H1 (cell line): ENCODE measurements at regions not wholly inside any gene's neighbourhood (a gene's known extent, or its start where the extent isn't known, plus 50 kb on each side); places are given as distances from the start of the nearest gene placed in this dataset.

ENCODE experiments used
- CTCF ChIA-PET: fragments of 300-600 bp; sonication (Branson Sonifier 250); formaldehyde crosslinking; loops from one replicate; lab custom pipeline; 2021; ENCODE audit not compliant: partially characterized antibody; lab: Charles Lee
- POLR2A ChIA-PET: fragments of 300-600 bp; sonication (Branson Sonifier 250); formaldehyde crosslinking; loops from one replicate; lab custom pipeline; 2021; ENCODE audit warnings: inconsistent platforms; ENCODE audit not compliant: partially characterized antibody; lab: Charles Lee
- DNase-seq, 2 experiments: peaks; one replicate each; pipeline versions ENCODE4 v3.0.0 to v3.0.0-alpha.2; 2010 to 2022; ENCODE audit warnings: low spot score in 2 of 2, low read depth in 1 of 2, mixed read lengths in 1 of 2
- FAIRE-seq: peaks from 2 replicates; lab custom pipeline; 2011; peaks lifted over from hg19 to GRCh38; lab: Jason Lieb, UNC
- H2AFZ ChIP-seq: 2 replicates; pipeline ENCODE4 v1.8.1; 2012; ENCODE audit warnings: low read length, inconsistent platforms
- H2AK5ac ChIP-seq: 2 replicates; pipeline ENCODE4 v1.6.1; 2013; ENCODE audit warnings: low read depth, low read length
- H2BK120ac ChIP-seq: replicated peaks from 2 replicates; pipeline ENCODE3; 2013; ENCODE audit warnings: low read depth, low read length, inconsistent platforms
- H2BK12ac ChIP-seq: 2 replicates; pipeline ENCODE4 v1.6.1; 2013; ENCODE audit warnings: low read depth, low read length
- H2BK15ac ChIP-seq: 2 replicates; pipeline ENCODE4 v1.6.1; 2013; ENCODE audit warnings: low read length
- H2BK20ac ChIP-seq: 2 replicates; pipeline ENCODE4 v1.6.1; 2013; ENCODE audit warnings: low read length
- H2BK5ac ChIP-seq: 2 replicates; pipeline ENCODE4 v1.6.1; 2013; ENCODE audit warnings: low read depth, low read length
- H3K14ac ChIP-seq: 2 replicates; pipeline ENCODE4 v1.6.1; 2013; ENCODE audit warnings: inconsistent platforms; ENCODE audit not compliant: insufficient read length
- H3K18ac ChIP-seq: 2 replicates; pipeline ENCODE4 v1.6.1; 2013; ENCODE audit warnings: low read length; ENCODE audit errors: extremely low read depth
- H3K23ac ChIP-seq: 2 replicates; pipeline ENCODE4 v1.6.1; 2013; ENCODE audit warnings: inconsistent platforms; ENCODE audit not compliant: insufficient read length
- H3K23me2 ChIP-seq: 2 replicates; pipeline ENCODE4 v1.6.1; 2013; ENCODE audit warnings: low read depth, low read length
- H3K27ac ChIP-seq: 2 replicates; pipeline ENCODE4 v1.6.1; 2011; ENCODE audit warnings: low read depth, low read length, inconsistent platforms
- H3K27me3 ChIP-seq, 4 experiments: replicated peaks in 1 of 4; 1 replicate in 1 of 4; 2 replicates in 3 of 4; pipeline versions ENCODE4 v1.6.1 to v1.8.1; 2011 to 2013; ENCODE audit warnings: low read length in 3 of 4, mild to moderate bottlenecking in 3 of 4, inconsistent platforms in 2 of 4, mixed read lengths in 2 of 4, moderate library complexity in 1 of 4; ENCODE audit not compliant: control insufficient read depth in 3 of 4, insufficient read depth in 3 of 4; ENCODE audit errors: extremely low read depth in 1 of 4
- H3K36me3 ChIP-seq, 4 experiments: 2 replicates each; pipeline versions ENCODE4 v1.6.1 to v1.8.1; 2011 to 2013; ENCODE audit warnings: mild to moderate bottlenecking in 4 of 4, low read length in 3 of 4, moderate library complexity in 2 of 4, control low read depth in 1 of 4, inconsistent platforms in 1 of 4; ENCODE audit not compliant: insufficient read depth in 4 of 4, control insufficient read depth in 2 of 4
- H3K4ac ChIP-seq: replicated peaks from 2 replicates; pipeline ENCODE3; 2013; ENCODE audit warnings: low read length, low read depth, mixed read lengths, inconsistent platforms; ENCODE audit not compliant: insufficient read length
- H3K4me1 ChIP-seq, 4 experiments: replicated peaks in 1 of 4; 1 replicate in 1 of 4; 2 replicates in 3 of 4; pipeline versions ENCODE4 v1.6.1 to v1.8.1; 2011 to 2013; ENCODE audit warnings: low read length in 3 of 4, inconsistent platforms in 2 of 4, mixed read lengths in 1 of 4; ENCODE audit not compliant: insufficient read depth in 4 of 4, control insufficient read depth in 3 of 4
- H3K4me2 ChIP-seq, 2 experiments: 2 replicates each; pipeline versions ENCODE4 v1.6.1 to v1.8.1; 2011 to 2013; ENCODE audit warnings: low read depth in 2 of 2, low read length in 2 of 2, control low read depth in 1 of 2, inconsistent platforms in 1 of 2, mild to moderate bottlenecking in 1 of 2; ENCODE audit not compliant: insufficient read depth in 1 of 2
- H3K4me3 ChIP-seq, 4 experiments: fragments of 200-600, 300-600 bp in 1 of 4; sonication (generic), shearing (Covaris generic), sonication (Bioruptor Twin) in 1 of 4; 2 replicates each; pipeline versions ENCODE4 v1.5.1 to v1.8.1; 2011 to 2016; ENCODE audit warnings: low read length in 4 of 4, low read depth in 3 of 4, control low read depth in 2 of 4, inconsistent platforms in 2 of 4, mild to moderate bottlenecking in 2 of 4, mixed read lengths in 1 of 4, moderate library complexity in 1 of 4; ENCODE audit not compliant: insufficient read depth in 2 of 4; ENCODE audit errors: extremely low read depth in 1 of 4
- H3K56ac ChIP-seq: replicated peaks from 2 replicates; pipeline ENCODE3; 2013; ENCODE audit warnings: low read depth, mild to moderate bottlenecking, mixed read lengths, low read length, inconsistent platforms; ENCODE audit not compliant: insufficient read length
- H3K79me1 ChIP-seq: 2 replicates; pipeline ENCODE4 v1.6.1; 2013; ENCODE audit warnings: low read depth, low read length, control low read depth
- H3K79me2 ChIP-seq, 2 experiments: 2 replicates each; pipeline versions ENCODE4 v1.6.1 to v1.8.1; 2012 to 2013; ENCODE audit warnings: low read length in 2 of 2, mild to moderate bottlenecking in 2 of 2, inconsistent platforms in 1 of 2; ENCODE audit not compliant: insufficient read depth in 2 of 2, control insufficient read depth in 1 of 2
- H3K9ac ChIP-seq, 4 experiments: replicated peaks in 1 of 4; 1 replicate in 1 of 4; 2 replicates in 3 of 4; pipeline versions ENCODE4 v1.6.1 to v1.8.1; 2011 to 2013; ENCODE audit warnings: low read depth in 3 of 4, low read length in 3 of 4, control low read depth in 2 of 4, mild to moderate bottlenecking in 2 of 4, moderate library complexity in 2 of 4, inconsistent platforms in 1 of 4; ENCODE audit errors: extremely low read depth in 1 of 4
- H3K9me3 ChIP-seq, 2 experiments: 2 replicates each; pipeline versions ENCODE4 v1.6.1 to v1.8.1; 2012 to 2013; ENCODE audit warnings: mild to moderate bottlenecking in 2 of 2, moderate library complexity in 2 of 2, control low read depth in 1 of 2, inconsistent platforms in 1 of 2, low read depth in 1 of 2, low read length in 1 of 2, mixed read lengths in 1 of 2; ENCODE audit not compliant: insufficient read depth in 2 of 2
- H4K20me1 ChIP-seq, 2 experiments: replicated peaks in 1 of 2; 2 replicates each; pipeline versions ENCODE3 to v1.8.1; 2011 to 2013; ENCODE audit warnings: inconsistent platforms in 2 of 2, low read length in 2 of 2, mild to moderate bottlenecking in 1 of 2; ENCODE audit not compliant: insufficient read depth in 2 of 2, control insufficient read depth in 1 of 2
- H4K5ac ChIP-seq: 2 replicates; pipeline ENCODE4 v1.6.1; 2013; ENCODE audit warnings: low read length, low read depth, mixed read lengths, inconsistent platforms; ENCODE audit not compliant: insufficient read length
- H4K8ac ChIP-seq: 2 replicates; pipeline ENCODE4 v1.8.0; 2013; ENCODE audit warnings: mild to moderate bottlenecking, moderate library complexity, low read length, inconsistent platforms; ENCODE audit not compliant: insufficient read depth; ENCODE audit errors: extremely low read depth
- H4K91ac ChIP-seq: replicated peaks from 2 replicates; pipeline ENCODE3; 2013; ENCODE audit warnings: low read length, mixed read lengths, inconsistent platforms; ENCODE audit not compliant: insufficient read length
- NRF1 ChIP-seq: IDR thresholded peaks from 2 replicates; pipeline ENCODE4 v1.6.1; 2011; ENCODE audit warnings: mild to moderate bottlenecking, low read depth, low read length, improper control_type of control experiment
- SIN3A ChIP-seq, 2 experiments: IDR thresholded peaks in 1 of 2; conservative IDR thresholded peaks in 1 of 2; 2 replicates each; pipeline ENCODE4 v1.6.1; 2011 to 2012; ENCODE audit warnings: low read length in 2 of 2, improper control_type of control experiment in 1 of 2, low read depth in 1 of 2, mild to moderate bottlenecking in 1 of 2
- SUZ12 ChIP-seq: fragments of 200-600 bp; sonication (generic); IDR thresholded peaks from 2 replicates; pipeline ENCODE4 v1.6.1; 2012; ENCODE audit warnings: mild to moderate bottlenecking, inconsistent platforms, low read length, moderate library complexity, mixed read lengths
- WGBS, 2 experiments: shearing (Covaris generic) in 1 of 2; methylation state at CpG; one replicate each; pipeline versions ENCODE4 v1.1.6 to v1.1.7; 2013 to 2015; ENCODE audit warnings: low lambda C conversion rate in 2 of 2, mixed read lengths in 2 of 2, inconsistent platforms in 1 of 2, low coverage in 1 of 2, missing lambda C conversion rate in 1 of 2; ENCODE audit not compliant: insufficient replicate concordance in 2 of 2, insufficient coverage in 1 of 2, insufficient read length in 1 of 2; ENCODE audit errors: extremely low coverage in 1 of 2, missing lambda C conversion rate in 1 of 2; 5-methylcytosine and 5-hydroxymethylcytosine counted together

GRCh38 chr2:78420132-78420531 is 605.4 kb upstream of the REG3G start:
- no peaks in the 10 kb centered on the region for H3K36me3 ChIP-seq
- TF ChIP-seq NRF1 (no peak), SUZ12 (no peak), SIN3A (conservative IDR thresholded peaks at IDR 0.05 in 1 of 2, IDR thresholded peaks at IDR 0.05 in 1 of 2; ENCODE audit: low read depth in 1 of 2, low read length in 2 of 2) (no peak)
- TF ChIP-seq, all 59 proteins: peak for 0
- Histone ChIP-seq H4K20me1 (no peaks in the 10 kb centered on the region), H3K23me2 (no peaks in the 10 kb centered on the region), H4K8ac (no peak overlapping the region), H3K27ac (no peak overlapping the region), H2BK20ac (no peak overlapping the region), H3K79me1 (no peaks in the 10 kb centered on the region), H3K23ac (no peak overlapping the region), H3K4ac (no peak overlapping the region), H2BK5ac (no peak overlapping the region), H2AK5ac (no peak overlapping the region), H3K9ac (no peak overlapping the region), H2BK12ac (no peak overlapping the region), H4K91ac (no peak overlapping the region), H2AFZ (no peak overlapping the region), H2BK120ac (no peak overlapping the region), H3K56ac (no peak overlapping the region), H3K4me2 (no peak overlapping the region), H3K4me1 (no peaks in the 10 kb centered on the region), H3K27me3 (no peaks in the 10 kb centered on the region), H3K9me3 (no peaks in the 10 kb centered on the region), H3K4me3 (no peak overlapping the region), H3K79me2 (no peaks in the 10 kb centered on the region), H2BK15ac (no peak overlapping the region), H3K14ac (no peak overlapping the region), H4K5ac (no peak overlapping the region), H3K18ac (no peak overlapping the region)
- 90% methylated on average over 1 of the region's 1 CpG; no CpG with 5 or more reads in 1 of the 2 experiments for WGBS, 2 experiments
- POLR2A ChIA-PET = no interaction called here
- no peak for DNase-seq
- CTCF ChIA-PET = no interaction called here
- no peak for FAIRE-seq
